ENCODE measurements at regions not wholly inside any gene's neighbourhood (a gene's known extent, or its start where the extent isn't known, plus 50 kb on each side); places are given as distances from the start of the nearest gene placed in this dataset.

GRCh38 chr2:72034353-72035095, 113.1 kb downstream of the CYP26B1 start (continued):
- TF ChIP-seq CHD7 (IDR thresholded peaks at IDR 0.05; ENCODE audit: insufficient replicate concordance, low read length) (no peak), POLR2AphosphoS5 (IDR thresholded peaks at IDR 0.05; ENCODE audit: low read depth, low read length) (no peak), SP4 (IDR thresholded peaks at IDR 0.05; ENCODE audit: low read length) (no peak), PHF8 (conservative IDR thresholded peaks at IDR 0.05; ENCODE audit: low read depth, low read length) (no peak), RAD21 (IDR thresholded peaks at IDR 0.05 in 1 of 2, conservative IDR thresholded peaks at IDR 0.05 in 1 of 2; ENCODE audit: low read depth in 2 of 2, low read length in 2 of 2) (no peak), POU5F1 (IDR thresholded peaks at IDR 0.05; ENCODE audit: low read depth, low read length) (no peak), ASH2L (IDR thresholded peaks at IDR 0.05; ENCODE audit: low read length) (no peak), SRF (IDR thresholded peaks at IDR 0.05; ENCODE audit: low read depth, low read length) (no peak), ATF2 (IDR thresholded peaks at IDR 0.05; ENCODE audit: low read length) (no peak)
